ENCODE measurements at regions not wholly inside any gene's neighbourhood (a gene's known extent, or its start where the extent isn't known, plus 50 kb on each side); places are given as distances from the start of the nearest gene placed in this dataset.
A peak's percentile ranks its signal among the peaks of the same experiment; 100 is the strongest.

DNA sequence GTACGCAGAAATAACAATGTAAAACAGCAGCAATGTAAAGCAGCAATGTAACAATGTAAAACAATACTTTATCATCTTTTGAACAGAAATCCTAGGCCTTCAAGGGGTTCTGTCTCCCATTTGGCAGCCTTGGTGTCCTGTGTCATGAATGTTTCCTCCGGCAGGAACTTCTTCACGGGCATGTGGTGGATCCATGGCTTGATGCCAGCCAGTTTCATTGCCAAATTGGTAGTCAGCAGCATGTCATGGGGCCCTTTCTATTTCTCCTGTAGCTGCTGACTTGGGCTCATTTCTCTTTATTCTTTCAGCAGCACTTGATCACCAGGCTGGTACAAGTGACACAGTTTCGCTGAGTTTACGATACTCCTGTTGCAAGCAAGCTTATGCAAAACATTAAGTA, 275.3 kb downstream of the HTR1A start:
- FAIRE-seq (no peak), DNase-seq (ENCODE audit: low read depth in 1 of 2, low spot score in 2 of 2) (no peak)
- H2AK5ac ChIP-seq (ENCODE audit: low read depth, low read length), result no peak overlapping the region
- no peak overlapping the region for H3K18ac ChIP-seq (ENCODE audit: extremely low read depth, low read length)
- ChIA-PET POLR2A (ENCODE audit: partially characterized antibody) (no interaction called here), CTCF (ENCODE audit: partially characterized antibody) (no interaction called here)
- no peak overlapping the region for H3K4me3 ChIP-seq (ENCODE audit: extremely low read depth in 1 of 4, insufficient read depth in 2 of 4, low read depth in 3 of 4, low read length in 4 of 4)
- no peaks in the 10 kb centered on the region for H3K79me2 ChIP-seq (ENCODE audit: control insufficient read depth in 1 of 2, insufficient read depth in 2 of 2, low read length in 2 of 2)
- H2BK120ac ChIP-seq (replicated peaks; ENCODE audit: low read depth, low read length), result no peak overlapping the region
- WGBS, 2 experiments (ENCODE audit: extremely low coverage in 1 of 2, insufficient coverage in 1 of 2, insufficient read length in 1 of 2, insufficient replicate concordance in 2 of 2, low coverage in 1 of 2, low lambda C conversion rate in 2 of 2, missing lambda C conversion rate in 1 of 2), result 89% methylated on average over 5 of the region's 5 CpGs; no CpG with 5 or more reads in 1 of the 2 experiments
- peak overlapping the region in 1 of 2 experiments; percentile 55; a peak in 2 of 4 replicates for H3K4me2 ChIP-seq (ENCODE audit: insufficient read depth in 1 of 2, low read depth in 2 of 2, low read length in 2 of 2)
- no peak overlapping the region for H4K8ac ChIP-seq (ENCODE audit: extremely low read depth, insufficient read depth, low read length)
- no peak overlapping the region for H2BK15ac ChIP-seq (ENCODE audit: low read length)
- no peak for TF ChIP-seq MAFK (IDR thresholded peaks at IDR 0.05; ENCODE audit: low read depth, low read length)
- TF ChIP-seq E2F6 (IDR thresholded peaks at IDR 0.05), result no peak
- TF ChIP-seq YY1 (IDR thresholded peaks at IDR 0.05; ENCODE audit: low read depth, low read length), result no peak
- TF ChIP-seq RXRA (IDR thresholded peaks at IDR 0.05; ENCODE audit: insufficient read depth, low read depth, low read length), result no peak
- TF ChIP-seq POLR2A (IDR thresholded peaks at IDR 0.05; ENCODE audit: control extremely low read depth in 1 of 2, low read depth in 2 of 2, low read length in 2 of 2), result no peak
- TF ChIP-seq ASH2L (IDR thresholded peaks at IDR 0.05; ENCODE audit: low read length), result no peak
- H3K9ac ChIP-seq (replicated peaks in 1 of 4; ENCODE audit: extremely low read depth in 1 of 4, low read depth in 3 of 4, low read length in 3 of 4), result no peak overlapping the region
- no peak overlapping the region for H3K23ac ChIP-seq (ENCODE audit: insufficient read length)
- no peaks in the 10 kb centered on the region for H3K9me3 ChIP-seq (ENCODE audit: insufficient read depth in 2 of 2, low read depth in 1 of 2, low read length in 1 of 2)
- H2AFZ ChIP-seq (ENCODE audit: low read length), result no peak overlapping the region
- H3K27me3 ChIP-seq (replicated peaks in 1 of 4; ENCODE audit: control insufficient read depth in 3 of 4, extremely low read depth in 1 of 4, insufficient read depth in 3 of 4, low read length in 3 of 4), result no peaks in the 10 kb centered on the region
- no peak overlapping the region for H4K5ac ChIP-seq (ENCODE audit: insufficient read length, low read depth, low read length)
- H3K56ac ChIP-seq (replicated peaks; ENCODE audit: insufficient read length, low read depth, low read length), result no peak overlapping the region
- no peaks in the 10 kb centered on the region for H4K20me1 ChIP-seq (replicated peaks in 1 of 2; ENCODE audit: control insufficient read depth in 1 of 2, insufficient read depth in 2 of 2, low read length in 2 of 2)
- H3K27ac ChIP-seq (ENCODE audit: low read depth, low read length), result no peak overlapping the region
- H3K4ac ChIP-seq (replicated peaks; ENCODE audit: insufficient read length, low read depth, low read length), result no peak overlapping the region
- H2BK12ac ChIP-seq (ENCODE audit: low read depth, low read length), result no peak overlapping the region; the same call in 1 of the 2 replicates
- H3K36me3 ChIP-seq (ENCODE audit: control insufficient read depth in 2 of 4, insufficient read depth in 4 of 4, low read length in 3 of 4), result no peaks in the 10 kb centered on the region; a peak in 1 of 8 replicates
- H2BK20ac ChIP-seq (ENCODE audit: low read length), result no peak overlapping the region
- no peak overlapping the region for H2BK5ac ChIP-seq (ENCODE audit: low read depth, low read length)
- no peak overlapping the region for H4K91ac ChIP-seq (replicated peaks; ENCODE audit: insufficient read length, low read length)
- no peaks in the 10 kb centered on the region for H3K79me1 ChIP-seq (ENCODE audit: low read depth, low read length)
- no peak overlapping the region for H3K14ac ChIP-seq (ENCODE audit: insufficient read length)
- peaks cover 1 to 21% (median 11%) of the 10 kb centered on the region in 4 experiments; a peak in 4 of 7 replicates for H3K4me1 ChIP-seq (replicated peaks in 1 of 4; ENCODE audit: control insufficient read depth in 3 of 4, insufficient read depth in 4 of 4, low read length in 3 of 4)
- no peaks in the 10 kb centered on the region for H3K23me2 ChIP-seq (ENCODE audit: low read depth, low read length)

Measured in H1 (cell line).